ENCODE measurements at regions not wholly inside any gene's neighbourhood (a gene's known extent, or its start where the extent isn't known, plus 50 kb on each side); places are given as distances from the start of the nearest gene placed in this dataset.

- intact Hi-C loops (cut with DNase I; ENCODE audit: low total_unique reads): no loop called here
- 85 to 87% methylated on average over 9 of the region's 9 CpGs for WGBS, 2 donors
- Histone ChIP-seq H3K9me3 (no peaks in the 10 kb centered on the region), H3K36me3 (ENCODE audit: low read depth, missing control alignments) (no peaks in the 10 kb centered on the region), H3K27ac (no peak overlapping the region), H3K4me1 (no peaks in the 10 kb centered on the region), H3K27me3 (no peaks in the 10 kb centered on the region), H3K4me3 (no peak overlapping the region)
- DNase-seq: no peak
- no peak for TF ChIP-seq CTCF (IDR thresholded peaks at IDR 0.05)
- TF ChIP-seq POLR2A (IDR thresholded peaks at IDR 0.05): no peak
These were observed 189.0 kb upstream of the PPP1R26 start for GRCh38 chr9:135290566-135290965.

- intact Hi-C loops (cut with DNase I; ENCODE audit: low total_unique reads): no loop called here
- TF ChIP-seq POLR2A (IDR thresholded peaks at IDR 0.05) (no peak), CTCF (IDR thresholded peaks at IDR 0.05) (no peak)
- no peaks in the 10 kb centered on the region for H3K36me3 ChIP-seq (ENCODE audit: low read depth, missing control alignments)
- no peak overlapping the region for H3K4me3 ChIP-seq
- no peaks in the 10 kb centered on the region for H3K27me3 ChIP-seq
- no peak for DNase-seq
- no peaks in the 10 kb centered on the region for H3K4me1 ChIP-seq
- 66 to 70% methylated on average over 17 of the region's 17 CpGs for WGBS, 2 donors
- no peaks in the 10 kb centered on the region for H3K9me3 ChIP-seq
- no peak overlapping the region for H3K27ac ChIP-seq
These were observed 188.4 kb upstream of the PPP1R26 start for GRCh38 chr9:135291165-135291564.

DNA sequence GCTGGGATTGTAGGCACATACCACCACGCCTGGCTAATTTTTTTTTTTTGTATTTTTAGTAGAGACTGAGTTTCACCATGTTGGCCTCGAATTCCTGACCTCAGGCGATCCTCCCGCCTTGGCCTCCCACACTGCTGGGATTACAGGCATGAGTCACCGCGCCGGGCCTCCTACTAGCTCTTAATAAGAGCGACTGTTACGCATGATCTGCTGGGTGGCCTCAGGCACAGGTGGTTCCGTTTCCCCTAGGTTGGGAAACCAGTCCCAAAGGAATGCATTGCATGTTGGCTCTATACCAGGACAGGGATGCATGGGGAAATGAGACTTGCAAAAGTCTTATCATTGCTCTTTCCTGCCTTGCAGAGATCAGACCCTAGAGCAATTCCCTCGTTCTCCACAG is 184.7 kb upstream of the PPP1R26 start:
- Histone ChIP-seq H3K27ac (no peak overlapping the region), H3K9me3 (no peaks in the 10 kb centered on the region), H3K27me3 (no peaks in the 10 kb centered on the region), H3K36me3 (ENCODE audit: low read depth, missing control alignments) (no peaks in the 10 kb centered on the region), H3K4me1 (no peaks in the 10 kb centered on the region), H3K4me3 (no peak overlapping the region)
- intact Hi-C loops (cut with DNase I; ENCODE audit: low total_unique reads): no loop called here
- TF ChIP-seq POLR2A (IDR thresholded peaks at IDR 0.05) (no peak), CTCF (IDR thresholded peaks at IDR 0.05) (no peak)
- DNase-seq: no peak
- 94 to 95% methylated on average over 11 of the region's 11 CpGs for WGBS, 2 donors

DNA sequence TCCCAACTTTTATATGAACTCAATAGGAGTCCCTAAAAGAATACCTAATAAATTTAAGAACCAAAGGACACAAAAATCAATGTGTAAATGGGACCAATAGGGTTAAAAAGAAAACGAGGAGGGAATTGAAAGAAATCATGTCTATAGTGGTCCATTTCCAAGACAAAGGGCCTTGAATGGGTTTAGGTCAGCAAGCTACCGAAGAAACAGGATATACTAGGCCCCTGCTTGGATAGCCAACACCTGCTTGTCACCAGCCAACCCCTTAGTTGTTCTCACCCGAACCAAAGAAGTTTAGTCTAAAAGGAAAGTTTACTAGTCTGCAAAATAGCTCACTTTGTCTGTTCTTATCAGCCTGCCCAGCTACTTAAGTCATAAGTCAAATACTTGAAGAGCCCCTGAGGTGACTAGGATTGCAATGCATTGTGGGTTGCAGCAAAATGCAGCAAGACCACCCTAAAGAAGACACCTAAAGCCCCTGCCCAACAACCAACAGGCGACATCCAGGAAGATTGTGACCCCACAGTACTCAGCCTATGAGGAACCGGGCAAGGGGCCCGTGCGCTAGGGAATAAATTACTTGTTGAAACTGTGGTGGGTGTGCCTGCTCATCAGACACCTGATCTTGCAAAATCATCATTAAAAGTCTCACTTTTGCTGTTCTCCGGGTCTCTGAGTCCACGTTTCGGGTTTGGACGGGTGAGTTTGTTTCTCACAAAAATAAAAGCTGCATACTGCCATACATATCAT is 183.9 kb upstream of the PPP1R26 start:
- Histone ChIP-seq H3K36me3 (ENCODE audit: low read depth, missing control alignments) (no peaks in the 10 kb centered on the region), H3K4me1 (no peaks in the 10 kb centered on the region), H3K9me3 (no peaks in the 10 kb centered on the region), H3K27me3 (no peaks in the 10 kb centered on the region), H3K27ac (no peak overlapping the region), H3K4me3 (no peak overlapping the region)
- intact Hi-C loops (cut with DNase I; ENCODE audit: low total_unique reads): no loop called here
- TF ChIP-seq CTCF (IDR thresholded peaks at IDR 0.05) (no peak), POLR2A (IDR thresholded peaks at IDR 0.05) (no peak)
- DNase-seq: no peak
- 74 to 78% methylated on average over 11 of the region's 11 CpGs for WGBS, 2 donors
